ENCODE measurements at regions not wholly inside any gene's neighbourhood (a gene's known extent, or its start where the extent isn't known, plus 50 kb on each side); places are given as distances from the start of the nearest gene placed in this dataset.
"Not testable (repeated sequence)": the region's sequence is repeated elsewhere in the genome, so short reads cannot be mapped to it uniquely, and the experiment has no call there.

GRCh38 chr2:15824467-15824866 lies 115.9 kb upstream of the MYCN start:
- not testable (repeated sequence) for DNase-seq (ENCODE audit: low spot score)

- no peak for DNase-seq (ENCODE audit: low spot score)
Measured at GRCh38 chr2:15825276-15825980, 114.9 kb upstream of the MYCN start.

- DNase-seq (ENCODE audit: low spot score) = peak; percentile 82
Measured at GRCh38 chr2:15826273-15826717, 114.1 kb upstream of the MYCN start.

GRCh38 chr2:15827001-15827400 lies 113.3 kb upstream of the MYCN start:
- DNase-seq (ENCODE audit: low spot score) = no peak

- no peak for DNase-seq (ENCODE audit: low spot score)
Measured at GRCh38 chr2:15828576-15828975, 111.8 kb upstream of the MYCN start.

GRCh38 chr2:15829091-15829801 lies 111.1 kb upstream of the MYCN start:
- DNase-seq (ENCODE audit: low spot score) = no peak

GRCh38 chr2:15829985-15830384 lies 110.4 kb upstream of the MYCN start:
- DNase-seq (ENCODE audit: low spot score) = no peak

- DNase-seq (ENCODE audit: low spot score) = no peak
Measured at GRCh38 chr2:15830937-15831549, 109.3 kb upstream of the MYCN start.

- DNase-seq (ENCODE audit: low spot score) = no peak
Measured at GRCh38 chr2:15832030-15832709, 108.2 kb upstream of the MYCN start.

GRCh38 chr2:15832849-15833680 lies 107.3 kb upstream of the MYCN start:
- DNase-seq (ENCODE audit: low spot score) = no peak

- no peak for DNase-seq (ENCODE audit: low spot score)
Measured at GRCh38 chr2:15833731-15834130, 106.6 kb upstream of the MYCN start.

- no peak for DNase-seq (ENCODE audit: low spot score)
Measured at GRCh38 chr2:15834381-15835031, 105.8 kb upstream of the MYCN start.

GRCh38 chr2:15835991-15836688 lies 104.2 kb upstream of the MYCN start:
- DNase-seq (ENCODE audit: low spot score) = no peak

GRCh38 chr2:15836689-15837610 lies 103.4 kb upstream of the MYCN start:
- DNase-seq (ENCODE audit: low spot score) = no peak

- no peak for DNase-seq (ENCODE audit: low spot score)
Measured at GRCh38 chr2:15838481-15839090, 101.8 kb upstream of the MYCN start.

- no peak for DNase-seq (ENCODE audit: low spot score)
Measured at GRCh38 chr2:15839426-15840124, 100.8 kb upstream of the MYCN start.

- DNase-seq (ENCODE audit: low spot score) = no peak
Measured at GRCh38 chr2:15840148-15840547, 100.2 kb upstream of the MYCN start.

- DNase-seq (ENCODE audit: low spot score) = no peak
Measured at GRCh38 chr2:15840969-15841368, 99.4 kb upstream of the MYCN start.

All from iPS-NIHi11 (cell line).